ENCODE measurements at regions not wholly inside any gene's neighbourhood (a gene's known extent, or its start where the extent isn't known, plus 50 kb on each side); places are given as distances from the start of the nearest gene placed in this dataset.
A peak's percentile ranks its signal among the peaks of the same experiment; 100 is the strongest.

- Histone ChIP-seq H2AFZ (no peak overlapping the region), H3K27me3 (replicated peaks; ENCODE audit: insufficient read depth) (no peaks in the 10 kb centered on the region), H3K4me2 (ENCODE audit: unreplicated experiment) (peak overlapping the region; percentile 35), H3F3A (ENCODE audit: insufficient read depth) (peaks cover 34% of the 10 kb centered on the region), H3K4me1 (ENCODE audit: insufficient read depth) (peaks cover 42% of the 10 kb centered on the region), H3K9ac (peak overlapping the region; percentile 61), H3K4me3 (no peak overlapping the region), H3K79me2 (ENCODE audit: insufficient read depth) (peaks cover 18% of the 10 kb centered on the region), H3K9me2 (ENCODE audit: insufficient read depth) (no peaks in the 10 kb centered on the region), H3K9me3 (ENCODE audit: low read depth) (no peaks in the 10 kb centered on the region), H4K20me1 (ENCODE audit: insufficient read depth) (no peaks in the 10 kb centered on the region), H3K27ac (peak overlapping the region; percentile 96), H3K36me3 (ENCODE audit: low read depth) (no peaks in the 10 kb centered on the region)
- WGBS, 2 experiments (ENCODE audit: low coverage in 1 of 2, low lambda C conversion rate in 2 of 2, missing lambda C conversion rate in 2 of 2), result 25 to 31% methylated on average over 2 of the region's 2 CpGs
- DNase-seq, result peak; percentile 18
- TF ChIP-seq EZH2 (IDR thresholded peaks at IDR 0.05; ENCODE audit: insufficient read depth, poor library complexity, severe bottlenecking), result no peak
- no peak for TF ChIP-seq EZH2phosphoT487 (IDR thresholded peaks at IDR 0.05; ENCODE audit: insufficient read depth, low read depth)
- in situ Hi-C loops (cut with MboI), result no loop called here
These were observed 105.0 kb upstream of the FRMD6 start for GRCh38 chr14:51546603-51547258.

- Histone ChIP-seq H3K9me2 (ENCODE audit: insufficient read depth) (no peaks in the 10 kb centered on the region), H3F3A (ENCODE audit: insufficient read depth) (peaks cover 34% of the 10 kb centered on the region), H3K4me2 (ENCODE audit: unreplicated experiment) (peak overlapping the region; percentile 63), H2AFZ (no peak overlapping the region), H3K36me3 (ENCODE audit: low read depth) (no peaks in the 10 kb centered on the region), H3K79me2 (ENCODE audit: insufficient read depth) (peaks cover 23% of the 10 kb centered on the region), H3K27ac (peak overlapping the region; percentile 96), H3K9ac (peak overlapping the region; percentile 73), H3K27me3 (replicated peaks; ENCODE audit: insufficient read depth) (no peaks in the 10 kb centered on the region), H3K9me3 (ENCODE audit: low read depth) (no peaks in the 10 kb centered on the region), H4K20me1 (ENCODE audit: insufficient read depth) (no peaks in the 10 kb centered on the region), H3K4me1 (ENCODE audit: insufficient read depth) (peaks cover 42% of the 10 kb centered on the region), H3K4me3 (peak overlapping the region; percentile 38)
- in situ Hi-C loops (cut with MboI), result no loop called here
- TF ChIP-seq EZH2phosphoT487 (IDR thresholded peaks at IDR 0.05; ENCODE audit: insufficient read depth, low read depth), result no peak
- no peak for TF ChIP-seq EZH2 (IDR thresholded peaks at IDR 0.05; ENCODE audit: insufficient read depth, poor library complexity, severe bottlenecking)
- WGBS, 2 experiments (ENCODE audit: low coverage in 1 of 2, low lambda C conversion rate in 2 of 2, missing lambda C conversion rate in 2 of 2), result 0 to 2% methylated on average over 3 of the region's 3 CpGs
- DNase-seq, result peak; percentile 98
These were observed 104.5 kb upstream of the FRMD6 start for GRCh38 chr14:51547260-51547659.

GRCh38 chr14:51547701-51548100, 104.0 kb upstream of the FRMD6 start:
- Histone ChIP-seq H3K4me2 (ENCODE audit: unreplicated experiment) (peak overlapping the region; percentile 63), H3K36me3 (ENCODE audit: low read depth) (no peaks in the 10 kb centered on the region), H3K9ac (peak overlapping the region; percentile 73), H3K4me3 (peak overlapping the region; percentile 38), H3K9me3 (ENCODE audit: low read depth) (no peaks in the 10 kb centered on the region), H3K4me1 (ENCODE audit: insufficient read depth) (peaks cover 44% of the 10 kb centered on the region), H3K9me2 (ENCODE audit: insufficient read depth) (no peaks in the 10 kb centered on the region), H3K27ac (peak overlapping the region; percentile 96), H2AFZ (0 out of 2 replicates have a peak overlapping the region, but pooled peaks have one; percentile 27), H3K79me2 (ENCODE audit: insufficient read depth) (peaks cover 27% of the 10 kb centered on the region), H3K27me3 (replicated peaks; ENCODE audit: insufficient read depth) (no peaks in the 10 kb centered on the region), H3F3A (ENCODE audit: insufficient read depth) (peaks cover 34% of the 10 kb centered on the region), H4K20me1 (ENCODE audit: insufficient read depth) (no peaks in the 10 kb centered on the region)
- peak; percentile 35 for DNase-seq
- TF ChIP-seq EZH2 (IDR thresholded peaks at IDR 0.05; ENCODE audit: insufficient read depth, poor library complexity, severe bottlenecking) (no peak), EZH2phosphoT487 (IDR thresholded peaks at IDR 0.05; ENCODE audit: insufficient read depth, low read depth) (no peak)
- 37 to 43% methylated on average over 2 of the region's 2 CpGs for WGBS, 2 experiments (ENCODE audit: low coverage in 1 of 2, low lambda C conversion rate in 2 of 2, missing lambda C conversion rate in 2 of 2)
- in situ Hi-C loops (cut with MboI), result no loop called here

DNA sequence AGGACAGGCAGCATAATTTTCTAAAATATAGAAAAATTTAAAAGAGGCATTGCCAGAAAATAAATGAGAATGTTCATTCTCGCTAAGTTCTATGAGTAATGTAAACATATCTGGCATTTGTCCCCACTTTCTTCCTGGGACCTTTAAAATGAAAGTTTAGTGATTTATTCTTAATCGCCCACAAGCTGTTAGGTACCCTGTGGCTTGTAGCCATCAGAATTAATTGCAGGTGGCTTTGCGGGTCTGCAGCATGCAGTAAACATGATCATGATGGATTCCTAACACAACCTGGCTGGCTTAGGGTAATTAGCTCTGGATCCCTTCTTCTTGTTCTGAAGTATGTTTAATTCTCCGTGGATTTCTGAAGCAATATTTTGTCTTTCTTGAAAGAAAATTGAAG, 103.5 kb upstream of the FRMD6 start:
- H3F3A ChIP-seq (ENCODE audit: insufficient read depth), result peaks cover 39% of the 10 kb centered on the region
- no peaks in the 10 kb centered on the region for H3K9me2 ChIP-seq (ENCODE audit: insufficient read depth)
- H4K20me1 ChIP-seq (ENCODE audit: insufficient read depth), result no peaks in the 10 kb centered on the region
- peak overlapping the region; percentile 63 for H3K4me2 ChIP-seq (ENCODE audit: unreplicated experiment)
- in situ Hi-C loops (cut with MboI), result no loop called here
- peaks cover 32% of the 10 kb centered on the region for H3K79me2 ChIP-seq (ENCODE audit: insufficient read depth)
- peak overlapping the region; percentile 27; the same call in 1 of the 2 replicates for H2AFZ ChIP-seq
- H3K27ac ChIP-seq, result peak overlapping the region; percentile 96
- H3K9ac ChIP-seq, result peak overlapping the region; percentile 73
- peaks cover 49% of the 10 kb centered on the region for H3K4me1 ChIP-seq (ENCODE audit: insufficient read depth)
- H3K9me3 ChIP-seq (ENCODE audit: low read depth), result no peaks in the 10 kb centered on the region
- no peaks in the 10 kb centered on the region for H3K27me3 ChIP-seq (replicated peaks; ENCODE audit: insufficient read depth)
- no peaks in the 10 kb centered on the region for H3K36me3 ChIP-seq (ENCODE audit: low read depth)
- H3K4me3 ChIP-seq, result peak overlapping the region; percentile 38
- WGBS, 2 experiments (ENCODE audit: low coverage in 1 of 2, low lambda C conversion rate in 2 of 2, missing lambda C conversion rate in 2 of 2), result 39 to 50% methylated on average over 4 of the region's 4 CpGs
- DNase-seq, result peak; percentile 36
- TF ChIP-seq EZH2 (IDR thresholded peaks at IDR 0.05; ENCODE audit: insufficient read depth, poor library complexity, severe bottlenecking) (no peak), EZH2phosphoT487 (IDR thresholded peaks at IDR 0.05; ENCODE audit: insufficient read depth, low read depth) (no peak)
